WTC11 (cell line): ENCODE measurements at regions not wholly inside any gene's neighbourhood (a gene's known extent, or its start where the extent isn't known, plus 50 kb on each side); places are given as distances from the start of the nearest gene placed in this dataset.

Experiments
- ATF1 ChIP-seq: sonication (generic); formaldehyde crosslinking; IDR thresholded peaks from 2 replicates; pipeline ENCODE4 v1.8.1; 2023; ENCODE audit warnings: mild to moderate bottlenecking, moderate library complexity, missing genetic modification reagents
- TEAD4 ChIP-seq: sonication (generic); formaldehyde crosslinking; IDR thresholded peaks from 2 replicates; pipeline ENCODE4 v1.8.0; 2022; ENCODE audit warnings: mild to moderate bottlenecking, missing genetic modification reagents
- TF ChIP-seq, protein P1 (sequence below): fragments of 200-600 bp; IDR thresholded peaks from 2 replicates; pipeline ENCODE4 v1.8.0; 2022; ENCODE audit warnings: antibody characterized with exemption
- TF ChIP-seq, protein P2 (sequence below): sonication (generic); formaldehyde crosslinking; IDR thresholded peaks from 2 replicates; pipeline ENCODE4 v1.8.1; 2023; ENCODE audit warnings: mild to moderate bottlenecking, moderate library complexity, missing genetic modification reagents

GRCh38 chr1:219119839-219120238 is 53.8 kb upstream of the LYPLAL1 start:
- TF ChIP-seq, protein P1, sequence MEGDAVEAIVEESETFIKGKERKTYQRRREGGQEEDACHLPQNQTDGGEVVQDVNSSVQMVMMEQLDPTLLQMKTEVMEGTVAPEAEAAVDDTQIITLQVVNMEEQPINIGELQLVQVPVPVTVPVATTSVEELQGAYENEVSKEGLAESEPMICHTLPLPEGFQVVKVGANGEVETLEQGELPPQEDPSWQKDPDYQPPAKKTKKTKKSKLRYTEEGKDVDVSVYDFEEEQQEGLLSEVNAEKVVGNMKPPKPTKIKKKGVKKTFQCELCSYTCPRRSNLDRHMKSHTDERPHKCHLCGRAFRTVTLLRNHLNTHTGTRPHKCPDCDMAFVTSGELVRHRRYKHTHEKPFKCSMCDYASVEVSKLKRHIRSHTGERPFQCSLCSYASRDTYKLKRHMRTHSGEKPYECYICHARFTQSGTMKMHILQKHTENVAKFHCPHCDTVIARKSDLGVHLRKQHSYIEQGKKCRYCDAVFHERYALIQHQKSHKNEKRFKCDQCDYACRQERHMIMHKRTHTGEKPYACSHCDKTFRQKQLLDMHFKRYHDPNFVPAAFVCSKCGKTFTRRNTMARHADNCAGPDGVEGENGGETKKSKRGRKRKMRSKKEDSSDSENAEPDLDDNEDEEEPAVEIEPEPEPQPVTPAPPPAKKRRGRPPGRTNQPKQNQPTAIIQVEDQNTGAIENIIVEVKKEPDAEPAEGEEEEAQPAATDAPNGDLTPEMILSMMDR = no peak
- no peak for TF ChIP-seq TEAD4
- no peak for TF ChIP-seq ATF1 (CRISPR knock-in tag)
- TF ChIP-seq, protein P2, sequence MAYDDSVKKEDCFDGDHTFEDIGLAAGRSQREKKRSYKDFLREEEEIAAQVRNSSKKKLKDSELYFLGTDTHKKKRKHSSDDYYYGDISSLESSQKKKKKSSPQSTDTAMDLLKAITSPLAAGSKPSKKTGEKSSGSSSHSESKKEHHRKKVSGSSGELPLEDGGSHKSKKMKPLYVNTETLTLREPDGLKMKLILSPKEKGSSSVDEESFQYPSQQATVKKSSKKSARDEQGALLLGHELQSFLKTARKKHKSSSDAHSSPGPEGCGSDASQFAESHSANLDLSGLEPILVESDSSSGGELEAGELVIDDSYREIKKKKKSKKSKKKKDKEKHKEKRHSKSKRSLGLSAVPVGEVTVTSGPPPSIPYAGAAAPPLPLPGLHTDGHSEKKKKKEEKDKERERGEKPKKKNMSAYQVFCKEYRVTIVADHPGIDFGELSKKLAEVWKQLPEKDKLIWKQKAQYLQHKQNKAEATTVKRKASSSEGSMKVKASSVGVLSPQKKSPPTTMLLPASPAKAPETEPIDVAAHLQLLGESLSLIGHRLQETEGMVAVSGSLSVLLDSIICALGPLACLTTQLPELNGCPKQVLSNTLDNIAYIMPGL (CRISPR knock-in tag) = no peak
